GM12878 (cell line): ENCODE measurements at regions not wholly inside any gene's neighbourhood (a gene's known extent, or its start where the extent isn't known, plus 50 kb on each side); places are given as distances from the start of the nearest gene placed in this dataset.

Experiments used
- ATAC-seq: fragments of 200-7000 bp; cut with Tn5 transposase; 3 replicates; pipeline ENCODE4 v1.9.1; 2020; ENCODE audit warnings: mild to moderate bottlenecking, moderate library complexity
- BruUV-seq: library from RNA; stranded (reverse); fragments of 400-500 nt; replicated peaks from 2 replicates; lab custom pipeline; 2021; lab: Mats Ljungman, UMichigan
- CTCF ChIA-PET: fragments of 300-600 bp; sonication (Branson Sonifier 250); formaldehyde crosslinking; extraction: SDS; loops from one replicate; lab custom pipeline; 2021; ENCODE audit warnings: inconsistent platforms; lab: Yijun Ruan, JAX
- POLR2A ChIA-PET: fragments of 350-600 bp; formaldehyde crosslinking; extraction: SDS; loops from one replicate; lab custom pipeline; 2021; ENCODE audit warnings: inconsistent platforms; lab: Charles Lee
- RAD21 ChIA-PET: fragments of 300-600 bp; sonication (Branson Sonifier 250); formaldehyde crosslinking; loops from one replicate; lab custom pipeline; 2023; ENCODE audit warnings: antibody characterized with exemption; ENCODE audit not compliant: unreplicated experiment; lab: Charles Lee
- SMC1A ChIA-PET: fragments of 300-600 bp; sonication (Branson Sonifier 250); formaldehyde crosslinking; loops from one replicate; lab custom pipeline; 2023; ENCODE audit not compliant: unreplicated experiment, uncharacterized antibody; lab: Charles Lee
- DNase-seq: peaks from one replicate; pipeline ENCODE4 v3.0.0-alpha.2; 2011; ENCODE audit warnings: low read depth, low spot score
- FAIRE-seq: peaks from 3 replicates; lab custom pipeline; 2011; peaks lifted over from hg19 to GRCh38; lab: Jason Lieb, UNC
- H2AFZ ChIP-seq: 2 replicates; pipeline ENCODE4 v1.6.0; 2011; ENCODE audit warnings: low read depth, low read length, control low read depth; ENCODE audit not compliant: control insufficient read depth
- H3K27ac ChIP-seq: 2 replicates; pipeline ENCODE4 v1.5.1; 2011; ENCODE audit warnings: control low read depth; ENCODE audit not compliant: control insufficient read depth, insufficient read depth
- H3K27me3 ChIP-seq, 2 experiments: replicated peaks in 1 of 2; 2 replicates each; pipeline versions ENCODE4 v1.6.0 to v1.6.1; 2011; ENCODE audit warnings: low read length in 1 of 2; ENCODE audit not compliant: control insufficient read depth in 2 of 2, insufficient read depth in 2 of 2
- H3K36me3 ChIP-seq, 2 experiments: 2 replicates each; pipeline ENCODE4 v1.5.1; 2011; ENCODE audit warnings: low read length in 1 of 2; ENCODE audit not compliant: control insufficient read depth in 2 of 2, insufficient read depth in 2 of 2
- H3K4me1 ChIP-seq: 2 replicates; pipeline ENCODE4 v1.6.1; 2011; ENCODE audit warnings: mild to moderate bottlenecking, low read length, moderate library complexity, mixed read lengths; ENCODE audit not compliant: control insufficient read depth, insufficient read depth
- H3K4me2 ChIP-seq: 2 replicates; pipeline ENCODE4 v1.6.0; 2011; ENCODE audit warnings: control low read depth; ENCODE audit not compliant: control insufficient read depth, insufficient read depth
- H3K4me3 ChIP-seq: fragments of 200-600 bp; sonication (generic); 2 replicates; pipeline ENCODE4 v1.5.1; 2016
- H3K79me2 ChIP-seq: 2 replicates; pipeline ENCODE4 v1.6.0; 2011; ENCODE audit warnings: low read length; ENCODE audit not compliant: control insufficient read depth, insufficient read depth
- H3K9ac ChIP-seq: 2 replicates; pipeline ENCODE4 v1.8.0; 2011; ENCODE audit warnings: low read length, control low read depth, mixed read lengths; ENCODE audit not compliant: control insufficient read depth, insufficient read depth
- H3K9me3 ChIP-seq: replicated peaks from 3 replicates; pipeline ENCODE4 v1.5.1; 2011; ENCODE audit warnings: mild to moderate bottlenecking, low read length; ENCODE audit not compliant: control insufficient read depth, insufficient read depth
- H4K20me1 ChIP-seq: 2 replicates; pipeline ENCODE4 v1.6.0; 2011; ENCODE audit not compliant: control insufficient read depth, insufficient read depth
- BCL11A ChIP-seq: IDR thresholded peaks from 2 replicates; pipeline ENCODE4 v1.6.1; 2011; ENCODE audit warnings: low read depth, low read length
- BCLAF1 ChIP-seq: fragments of 450-650 bp; IDR thresholded peaks from 2 replicates; pipeline ENCODE4 v1.6.1; 2017; ENCODE audit warnings: antibody characterized with exemption, mild to moderate bottlenecking, moderate library complexity
- CHD1 ChIP-seq: IDR thresholded peaks from 2 replicates; pipeline ENCODE4 v1.6.1; 2012; ENCODE audit warnings: low read depth, low read length, improper control_type of control experiment
- CREM ChIP-seq: IDR thresholded peaks from 2 replicates; pipeline ENCODE4 v1.6.1; 2014; ENCODE audit warnings: antibody characterized with exemption, low read depth
- EGR1 ChIP-seq, 2 experiments: IDR thresholded peaks; 1 replicate in 1 of 2; 2 replicates in 1 of 2; pipeline ENCODE4 v1.6.1; 2011 to 2012; ENCODE audit warnings: low read depth in 2 of 2, low read length in 2 of 2, borderline replicate concordance in 1 of 2, mild to moderate bottlenecking in 1 of 2, moderate library complexity in 1 of 2
- EZH2 ChIP-seq: IDR thresholded peaks from 2 replicates; pipeline ENCODE4 v1.6.1; 2012; ENCODE audit warnings: low read depth, mild to moderate bottlenecking, control low read depth, inconsistent platforms, low read length, borderline replicate concordance; ENCODE audit not compliant: control insufficient read depth
- FOXK2 ChIP-seq: fragments of 450-650 bp; IDR thresholded peaks from 2 replicates; pipeline ENCODE4 v1.6.1; 2017; ENCODE audit warnings: mild to moderate bottlenecking, moderate library complexity
- FOXM1 ChIP-seq: IDR thresholded peaks from 2 replicates; pipeline ENCODE4 v1.6.1; 2012; ENCODE audit warnings: low read depth, mild to moderate bottlenecking, inconsistent platforms, low read length, moderate library complexity
- IKZF2 ChIP-seq, 2 experiments: fragments of 450-650 bp; IDR thresholded peaks; 2 replicates each; pipeline ENCODE4 v1.6.1; 2017; ENCODE audit warnings: mild to moderate bottlenecking in 2 of 2, moderate library complexity in 2 of 2
- MYC ChIP-seq: IDR thresholded peaks from 2 replicates; pipeline ENCODE4 v1.6.1; 2011; ENCODE audit warnings: mild to moderate bottlenecking, low read length, moderate library complexity, inconsistent platforms; ENCODE audit not compliant: insufficient read depth, insufficient replicate concordance, insufficient read length, severe bottlenecking
- NR2C1 ChIP-seq: fragments of 450-650 bp; IDR thresholded peaks from 2 replicates; pipeline ENCODE4 v1.6.1; 2017; ENCODE audit warnings: antibody characterized with exemption, mild to moderate bottlenecking, moderate library complexity
- RAD51 ChIP-seq: fragments of 450-650 bp; IDR thresholded peaks from 2 replicates; pipeline ENCODE4 v1.6.1; 2016; ENCODE audit warnings: moderate library complexity, mild to moderate bottlenecking, inconsistent platforms
- RFX5 ChIP-seq: IDR thresholded peaks from 2 replicates; pipeline ENCODE4 v1.6.1; 2011; ENCODE audit warnings: low read depth, low read length, improper control_type of control experiment
- STAT3 ChIP-seq: IDR thresholded peaks from 2 replicates; pipeline ENCODE4 v1.6.1; 2011; ENCODE audit warnings: low read depth, low read length, improper control_type of control experiment
- ZSCAN29 ChIP-seq: fragments of 450-650 bp; IDR thresholded peaks from 2 replicates; pipeline ENCODE4 v1.6.1; 2017; ENCODE audit warnings: mild to moderate bottlenecking, moderate library complexity
- WGBS: methylation state at CpG from one replicate; pipeline ENCODE4 v1.1.6; 2016; ENCODE audit warnings: low lambda C conversion rate; ENCODE audit not compliant: insufficient replicate concordance, insufficient coverage; ENCODE audit errors: missing lambda C conversion rate; 5-methylcytosine and 5-hydroxymethylcytosine counted together
- in situ Hi-C: fragments of 300-500 bp; cut with MboI; formaldehyde crosslinking; loops from 9 replicates; pipeline ENCODE4 v1.14.3; 2018; ENCODE audit warnings: mixed read lengths
- intact Hi-C: fragments of 100-400 bp; cut with micrococcal nuclease; formaldehyde crosslinking; loops from one replicate; pipeline ENCODE4 v1.14.2; 2022; ENCODE audit not compliant: unreplicated experiment
- TF ChIP-seq, protein P1 (sequence below): IDR thresholded peaks from 2 replicates; pipeline ENCODE4 v1.6.1; 2011; ENCODE audit warnings: borderline replicate concordance, low read depth, mild to moderate bottlenecking, moderate library complexity, low read length; ENCODE audit not compliant: insufficient read depth, poor library complexity, severe bottlenecking

- in situ Hi-C loops, result no loop called here
- Histone ChIP-seq H3K9me3 (no peaks in the 10 kb centered on the region), H3K9ac (no peak overlapping the region), H3K4me3 (no peak overlapping the region), H3K27ac (no peak overlapping the region), H3K4me1 (no peaks in the 10 kb centered on the region), H3K4me2 (no peak overlapping the region), H2AFZ (no peak overlapping the region), H3K79me2 (no peaks in the 10 kb centered on the region), H3K27me3 (no peaks in the 10 kb centered on the region), H3K36me3 (no peaks in the 10 kb centered on the region), H4K20me1 (no peaks in the 10 kb centered on the region)
- ChIA-PET SMC1A (no interaction called here), CTCF (no interaction called here), POLR2A (no interaction called here), RAD21 (no interaction called here)
- WGBS, result 65% methylated on average over 2 of the region's 2 CpGs
- intact Hi-C loops, result no loop called here
- no peak for TF ChIP-seq RAD51
- TF ChIP-seq EZH2, result no peak
- TF ChIP-seq BCL11A, result no peak
- no peak for TF ChIP-seq CHD1
- TF ChIP-seq IKZF2 (IDR thresholded peaks at IDR 0.05), result no peak
- no peak for DNase-seq
- no peak for FAIRE-seq
- BruUV-seq, result no TSS peak
- no peak for ATAC-seq
Measured at GRCh38 chr3:146350852-146351251, 99.9 kb upstream of the PLSCR4 start.

GRCh38 chr3:146345900-146346299 is 95.0 kb upstream of the PLSCR4 start:
- Histone ChIP-seq H3K4me1 (no peaks in the 10 kb centered on the region), H2AFZ (no peak overlapping the region), H3K4me3 (no peak overlapping the region), H3K79me2 (no peaks in the 10 kb centered on the region), H3K9ac (no peak overlapping the region), H3K9me3 (no peaks in the 10 kb centered on the region), H3K27ac (no peak overlapping the region), H3K36me3 (no peaks in the 10 kb centered on the region), H4K20me1 (no peaks in the 10 kb centered on the region), H3K27me3 (no peaks in the 10 kb centered on the region), H3K4me2 (no peak overlapping the region)
- DNase-seq, result no peak
- intact Hi-C loops, result no loop called here
- ChIA-PET RAD21 (no interaction called here), SMC1A (no interaction called here), POLR2A (no interaction called here), CTCF (no interaction called here)
- no TSS peak for BruUV-seq
- ATAC-seq, result no peak
- FAIRE-seq, result no peak
- 5% methylated on average over 2 of the region's 2 CpGs for WGBS
- in situ Hi-C loops, result no loop called here
- TF ChIP-seq STAT3 (no peak), RFX5 (no peak), IKZF2 (IDR thresholded peaks at IDR 0.05) (no peak), FOXM1 (no peak), CREM (no peak), ZSCAN29 (no peak), BCLAF1 (no peak), FOXK2 (no peak), MYC (no peak), NR2C1 (no peak), EGR1 (IDR thresholded peaks at IDR 0.05; ENCODE audit: borderline replicate concordance in 1 of 2, low read depth in 2 of 2, low read length in 2 of 2) (no peak)
- TF ChIP-seq, protein P1, sequence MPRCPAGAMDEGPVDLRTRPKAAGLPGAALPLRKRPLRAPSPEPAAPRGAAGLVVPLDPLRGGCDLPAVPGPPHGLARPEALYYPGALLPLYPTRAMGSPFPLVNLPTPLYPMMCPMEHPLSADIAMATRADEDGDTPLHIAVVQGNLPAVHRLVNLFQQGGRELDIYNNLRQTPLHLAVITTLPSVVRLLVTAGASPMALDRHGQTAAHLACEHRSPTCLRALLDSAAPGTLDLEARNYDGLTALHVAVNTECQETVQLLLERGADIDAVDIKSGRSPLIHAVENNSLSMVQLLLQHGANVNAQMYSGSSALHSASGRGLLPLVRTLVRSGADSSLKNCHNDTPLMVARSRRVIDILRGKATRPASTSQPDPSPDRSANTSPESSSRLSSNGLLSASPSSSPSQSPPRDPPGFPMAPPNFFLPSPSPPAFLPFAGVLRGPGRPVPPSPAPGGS, result no peak
